ENCODE measurements at regions not wholly inside any gene's neighbourhood (a gene's known extent, or its start where the extent isn't known, plus 50 kb on each side); places are given as distances from the start of the nearest gene placed in this dataset.

DNA sequence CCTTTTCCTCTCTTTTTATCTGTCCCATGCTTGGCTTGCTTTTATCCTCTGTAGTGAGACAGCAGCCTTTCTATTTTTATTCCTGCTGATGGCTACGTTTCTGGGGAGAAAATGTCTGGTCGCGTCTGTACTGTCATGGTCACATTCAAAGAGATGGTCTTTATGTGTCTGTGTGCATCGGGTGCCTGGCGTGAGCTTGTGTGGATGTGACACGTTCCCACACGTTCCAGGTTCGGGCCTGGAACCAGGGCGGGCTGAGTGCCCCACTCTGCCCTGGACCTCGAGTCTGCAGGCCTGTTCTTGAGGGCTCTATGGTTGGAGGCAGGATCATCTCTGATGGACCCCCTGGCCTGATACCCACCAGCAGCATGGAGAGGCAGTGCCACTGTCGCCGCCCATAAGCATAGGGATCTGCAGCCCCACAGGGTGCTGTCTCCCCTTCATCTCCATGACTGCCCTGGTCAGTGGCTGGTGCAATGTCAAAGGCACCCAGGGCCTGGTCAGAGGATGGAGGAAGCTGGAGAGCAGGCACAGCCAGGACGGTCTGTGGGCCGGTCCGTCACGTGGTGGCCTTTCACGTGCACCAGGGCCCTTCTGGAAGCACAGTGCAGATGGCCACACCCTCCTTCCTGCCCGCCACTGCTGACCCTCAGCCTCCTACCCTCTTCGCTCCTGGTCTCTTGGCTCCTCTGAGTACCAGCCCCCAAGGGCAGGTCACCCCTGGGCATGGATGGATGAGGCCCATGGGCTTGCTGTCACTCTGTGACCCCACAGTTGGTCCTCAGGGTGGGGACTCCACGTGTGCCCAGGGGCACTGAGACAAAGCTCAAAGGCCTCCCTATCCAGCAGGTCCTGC lies 149.2 kb upstream of the TWIST2 start (continued):
- TF ChIP-seq, protein P1, sequence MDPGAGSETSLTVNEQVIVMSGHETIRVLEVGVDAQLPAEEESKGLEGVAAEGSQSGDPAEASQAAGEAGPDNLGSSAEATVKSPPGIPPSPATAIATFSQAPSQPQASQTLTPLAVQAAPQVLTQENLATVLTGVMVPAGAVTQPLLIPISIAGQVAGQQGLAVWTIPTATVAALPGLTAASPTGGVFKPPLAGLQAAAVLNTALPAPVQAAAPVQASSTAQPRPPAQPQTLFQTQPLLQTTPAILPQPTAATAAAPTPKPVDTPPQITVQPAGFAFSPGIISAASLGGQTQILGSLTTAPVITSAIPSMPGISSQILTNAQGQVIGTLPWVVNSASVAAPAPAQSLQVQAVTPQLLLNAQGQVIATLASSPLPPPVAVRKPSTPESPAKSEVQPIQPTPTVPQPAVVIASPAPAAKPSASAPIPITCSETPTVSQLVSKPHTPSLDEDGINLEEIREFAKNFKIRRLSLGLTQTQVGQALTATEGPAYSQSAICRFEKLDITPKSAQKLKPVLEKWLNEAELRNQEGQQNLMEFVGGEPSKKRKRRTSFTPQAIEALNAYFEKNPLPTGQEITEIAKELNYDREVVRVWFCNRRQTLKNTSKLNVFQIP (CRISPR knock-in tag; IDR thresholded peaks at IDR 0.05; ENCODE audit: borderline replicate concordance, low read depth), result no peak
- no peak for TF ChIP-seq CSDC2 (CRISPR knock-in tag; IDR thresholded peaks at IDR 0.05)

DNA sequence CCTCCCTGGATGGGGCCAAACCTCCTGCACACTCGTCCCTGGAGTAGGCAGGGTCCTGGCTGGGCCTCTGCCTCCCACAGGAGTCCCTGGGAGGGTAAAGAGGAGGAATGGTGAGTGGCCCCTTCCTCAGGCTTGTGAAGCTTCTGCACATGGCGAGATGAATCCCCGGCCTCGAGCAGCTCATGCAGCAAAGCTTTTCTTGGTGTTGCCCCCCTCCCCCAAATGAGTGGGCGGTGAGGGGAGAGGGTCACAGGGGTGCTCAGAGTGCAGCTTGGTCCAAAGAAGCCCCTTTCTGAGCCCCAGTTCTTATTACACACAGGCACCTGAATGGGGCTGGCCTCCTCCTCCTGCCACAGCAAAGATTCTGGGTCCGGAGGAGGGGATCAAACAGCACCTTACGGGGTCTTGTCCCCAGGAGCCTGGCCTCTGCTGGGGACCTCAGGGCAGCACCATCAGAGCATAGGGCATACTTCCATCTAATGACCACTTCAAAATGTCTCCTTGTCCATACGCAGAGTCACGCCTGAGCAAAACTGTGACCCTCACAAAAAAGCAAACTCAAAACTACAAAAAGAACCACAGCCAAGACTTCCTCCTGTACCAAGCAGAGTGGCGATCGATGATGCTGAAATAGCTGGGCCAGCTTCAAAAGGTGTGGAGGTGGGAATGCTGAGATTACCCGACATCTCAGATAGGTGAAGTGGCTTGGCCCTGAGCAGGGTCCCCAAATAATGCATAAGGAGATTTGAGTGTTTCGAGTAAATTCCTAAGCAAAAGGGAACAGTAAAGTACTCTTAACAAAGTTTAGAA lies 148.4 kb upstream of the TWIST2 start:
- TF ChIP-seq ZNF565 (CRISPR knock-in tag; conservative IDR thresholded peaks at IDR 0.05; ENCODE audit: low read depth) (no peak), ESRRG (CRISPR knock-in tag; IDR thresholded peaks at IDR 0.05) (no peak), ZFP30 (CRISPR knock-in tag; IDR thresholded peaks at IDR 0.05) (no peak)
- no peak for ATAC-seq

DNA sequence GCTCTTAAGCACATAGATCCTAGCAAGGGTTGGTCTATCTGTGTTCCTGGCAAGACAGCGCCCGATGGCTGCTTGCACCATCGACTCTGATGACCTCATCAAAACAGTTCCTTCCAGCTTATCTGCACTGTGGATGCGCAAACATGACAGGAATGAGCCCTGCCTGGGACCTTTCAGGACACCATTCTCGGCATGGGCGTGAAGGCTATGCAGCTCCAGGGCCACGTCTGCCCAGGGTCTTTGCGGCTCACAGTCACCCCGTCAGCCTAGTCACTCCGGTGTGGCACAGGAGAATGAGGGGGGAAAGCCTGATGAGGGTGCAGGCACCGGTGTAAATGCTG lies 147.8 kb upstream of the TWIST2 start:
- TF ChIP-seq CSDC2 (CRISPR knock-in tag; IDR thresholded peaks at IDR 0.05) (no peak), ISL1 (CRISPR knock-in tag; IDR thresholded peaks at IDR 0.05) (no peak), TCF4 (CRISPR knock-in tag; IDR thresholded peaks at IDR 0.05; ENCODE audit: borderline replicate concordance) (no peak), ZFP30 (CRISPR knock-in tag; IDR thresholded peaks at IDR 0.05) (no peak), ZFP3 (CRISPR knock-in tag; IDR thresholded peaks at IDR 0.05) (no peak), PPARA (CRISPR knock-in tag; IDR thresholded peaks at IDR 0.05; ENCODE audit: borderline replicate concordance) (no peak), GLIS3 (CRISPR knock-in tag; IDR thresholded peaks at IDR 0.05) (no peak), ZNF565 (CRISPR knock-in tag; conservative IDR thresholded peaks at IDR 0.05; ENCODE audit: low read depth) (no peak), OSR1 (CRISPR knock-in tag; IDR thresholded peaks at IDR 0.05) (no peak), RARB (CRISPR knock-in tag; IDR thresholded peaks at IDR 0.05) (no peak), ZNF8 (CRISPR knock-in tag; IDR thresholded peaks at IDR 0.05) (no peak), ZNF70 (CRISPR knock-in tag; IDR thresholded peaks at IDR 0.05) (no peak), TOX (CRISPR knock-in tag; IDR thresholded peaks at IDR 0.05; ENCODE audit: borderline replicate concordance) (no peak)
- TF ChIP-seq, protein P2, sequence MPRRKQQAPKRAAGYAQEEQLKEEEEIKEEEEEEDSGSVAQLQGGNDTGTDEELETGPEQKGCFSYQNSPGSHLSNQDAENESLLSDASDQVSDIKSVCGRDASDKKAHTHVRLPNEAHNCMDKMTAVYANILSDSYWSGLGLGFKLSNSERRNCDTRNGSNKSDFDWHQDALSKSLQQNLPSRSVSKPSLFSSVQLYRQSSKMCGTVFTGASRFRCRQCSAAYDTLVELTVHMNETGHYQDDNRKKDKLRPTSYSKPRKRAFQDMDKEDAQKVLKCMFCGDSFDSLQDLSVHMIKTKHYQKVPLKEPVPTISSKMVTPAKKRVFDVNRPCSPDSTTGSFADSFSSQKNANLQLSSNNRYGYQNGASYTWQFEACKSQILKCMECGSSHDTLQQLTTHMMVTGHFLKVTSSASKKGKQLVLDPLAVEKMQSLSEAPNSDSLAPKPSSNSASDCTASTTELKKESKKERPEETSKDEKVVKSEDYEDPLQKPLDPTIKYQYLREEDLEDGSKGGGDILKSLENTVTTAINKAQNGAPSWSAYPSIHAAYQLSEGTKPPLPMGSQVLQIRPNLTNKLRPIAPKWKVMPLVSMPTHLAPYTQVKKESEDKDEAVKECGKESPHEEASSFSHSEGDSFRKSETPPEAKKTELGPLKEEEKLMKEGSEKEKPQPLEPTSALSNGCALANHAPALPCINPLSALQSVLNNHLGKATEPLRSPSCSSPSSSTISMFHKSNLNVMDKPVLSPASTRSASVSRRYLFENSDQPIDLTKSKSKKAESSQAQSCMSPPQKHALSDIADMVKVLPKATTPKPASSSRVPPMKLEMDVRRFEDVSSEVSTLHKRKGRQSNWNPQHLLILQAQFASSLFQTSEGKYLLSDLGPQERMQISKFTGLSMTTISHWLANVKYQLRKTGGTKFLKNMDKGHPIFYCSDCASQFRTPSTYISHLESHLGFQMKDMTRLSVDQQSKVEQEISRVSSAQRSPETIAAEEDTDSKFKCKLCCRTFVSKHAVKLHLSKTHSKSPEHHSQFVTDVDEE (CRISPR knock-in tag; IDR thresholded peaks at IDR 0.05), result no peak
- TF ChIP-seq, protein P3, sequence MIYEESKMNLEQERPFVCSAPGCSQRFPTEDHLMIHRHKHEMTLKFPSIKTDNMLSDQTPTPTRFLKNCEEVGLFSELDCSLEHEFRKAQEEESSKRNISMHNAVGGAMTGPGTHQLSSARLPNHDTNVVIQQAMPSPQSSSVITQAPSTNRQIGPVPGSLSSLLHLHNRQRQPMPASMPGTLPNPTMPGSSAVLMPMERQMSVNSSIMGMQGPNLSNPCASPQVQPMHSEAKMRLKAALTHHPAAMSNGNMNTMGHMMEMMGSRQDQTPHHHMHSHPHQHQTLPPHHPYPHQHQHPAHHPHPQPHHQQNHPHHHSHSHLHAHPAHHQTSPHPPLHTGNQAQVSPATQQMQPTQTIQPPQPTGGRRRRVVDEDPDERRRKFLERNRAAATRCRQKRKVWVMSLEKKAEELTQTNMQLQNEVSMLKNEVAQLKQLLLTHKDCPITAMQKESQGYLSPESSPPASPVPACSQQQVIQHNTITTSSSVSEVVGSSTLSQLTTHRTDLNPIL (CRISPR knock-in tag; IDR thresholded peaks at IDR 0.05; ENCODE audit: low read depth), result no peak
- TF ChIP-seq, protein P4, sequence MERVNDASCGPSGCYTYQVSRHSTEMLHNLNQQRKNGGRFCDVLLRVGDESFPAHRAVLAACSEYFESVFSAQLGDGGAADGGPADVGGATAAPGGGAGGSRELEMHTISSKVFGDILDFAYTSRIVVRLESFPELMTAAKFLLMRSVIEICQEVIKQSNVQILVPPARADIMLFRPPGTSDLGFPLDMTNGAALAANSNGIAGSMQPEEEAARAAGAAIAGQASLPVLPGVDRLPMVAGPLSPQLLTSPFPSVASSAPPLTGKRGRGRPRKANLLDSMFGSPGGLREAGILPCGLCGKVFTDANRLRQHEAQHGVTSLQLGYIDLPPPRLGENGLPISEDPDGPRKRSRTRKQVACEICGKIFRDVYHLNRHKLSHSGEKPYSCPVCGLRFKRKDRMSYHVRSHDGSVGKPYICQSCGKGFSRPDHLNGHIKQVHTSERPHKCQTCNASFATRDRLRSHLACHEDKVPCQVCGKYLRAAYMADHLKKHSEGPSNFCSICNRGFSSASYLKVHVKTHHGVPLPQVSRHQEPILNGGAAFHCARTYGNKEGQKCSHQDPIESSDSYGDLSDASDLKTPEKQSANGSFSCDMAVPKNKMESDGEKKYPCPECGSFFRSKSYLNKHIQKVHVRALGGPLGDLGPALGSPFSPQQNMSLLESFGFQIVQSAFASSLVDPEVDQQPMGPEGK (CRISPR knock-in tag; IDR thresholded peaks at IDR 0.05; ENCODE audit: borderline replicate concordance), result no peak
- TF ChIP-seq, protein P1 (CRISPR knock-in tag; IDR thresholded peaks at IDR 0.05; ENCODE audit: borderline replicate concordance, low read depth), result no peak
- no peak for ATAC-seq
